ENCODE measurements at regions not wholly inside any gene's neighbourhood (a gene's known extent, or its start where the extent isn't known, plus 50 kb on each side); places are given as distances from the start of the nearest gene placed in this dataset.
"Not testable (repeated sequence)": the region's sequence is repeated elsewhere in the genome, so short reads cannot be mapped to it uniquely, and the experiment has no call there.

GRCh38 chr6:71360556-71361335 is 72.1 kb downstream of the OGFRL1 start:
- not testable (repeated sequence) for DNase-seq, ATAC-seq

GRCh38 chr6:71364889-71365542 is 76.4 kb downstream of the OGFRL1 start:
- DNase-seq: no peak

GRCh38 chr6:71367756-71368155 is 79.1 kb downstream of the OGFRL1 start:
- no peak for ATAC-seq
- DNase-seq: no peak

More at GRCh38 chr6:71364889-71365542, 76.4 kb downstream of the OGFRL1 start:
- no peak for ATAC-seq

GRCh38 chr6:71368284-71368683 is 79.7 kb downstream of the OGFRL1 start:
- DNase-seq (no peak), ATAC-seq (no peak)

GRCh38 chr6:71371559-71371958 is 82.9 kb downstream of the OGFRL1 start:
- DNase-seq (no peak), ATAC-seq (no peak)

GRCh38 chr6:71373943-71374342 is 85.3 kb downstream of the OGFRL1 start:
- no peak for DNase-seq
- ATAC-seq: no peak

- no peak for DNase-seq
- ATAC-seq: no peak
Observed at GRCh38 chr6:71375676-71376075, 87.1 kb downstream of the OGFRL1 start.

- no peak for ATAC-seq
- no peak for DNase-seq
Observed at GRCh38 chr6:71376830-71377229, 88.2 kb downstream of the OGFRL1 start.

- ATAC-seq: no peak
- no peak for DNase-seq
Observed at GRCh38 chr6:71383476-71383875, 94.9 kb downstream of the OGFRL1 start.

GRCh38 chr6:71383901-71384489 is 95.4 kb downstream of the OGFRL1 start:
- ATAC-seq (no peak), DNase-seq (no peak)

- no peak for DNase-seq
- no peak for ATAC-seq
Observed at GRCh38 chr6:71385111-71385822, 96.7 kb downstream of the OGFRL1 start.

GRCh38 chr6:71386215-71386614 is 97.6 kb downstream of the OGFRL1 start:
- DNase-seq (no peak), ATAC-seq (no peak)

GRCh38 chr6:71387179-71387578 is 98.6 kb downstream of the OGFRL1 start:
- DNase-seq (no peak), ATAC-seq (no peak)

- DNase-seq: no peak
- no peak for ATAC-seq
Observed at GRCh38 chr6:71388068-71388744, 99.6 kb downstream of the OGFRL1 start.

- DNase-seq (no peak), ATAC-seq (no peak)
Observed at GRCh38 chr6:71388856-71389527, 100.4 kb downstream of the OGFRL1 start.

GRCh38 chr6:71391126-71391525 is 102.5 kb downstream of the OGFRL1 start:
- ATAC-seq: no peak

GRCh38 chr6:71392276-71392675 is 103.7 kb downstream of the OGFRL1 start:
- no peak for ATAC-seq
- no peak for DNase-seq

More at GRCh38 chr6:71391126-71391525, 102.5 kb downstream of the OGFRL1 start:
- no peak for DNase-seq

- ATAC-seq (no peak), DNase-seq (no peak)
Observed at GRCh38 chr6:71393471-71393870, 104.9 kb downstream of the OGFRL1 start.

- DNase-seq: no peak
- no peak for ATAC-seq
Observed at GRCh38 chr6:71393981-71394432, 105.4 kb downstream of the OGFRL1 start.

- DNase-seq (no peak), ATAC-seq (no peak)
Observed at GRCh38 chr6:71394926-71395325, 106.3 kb downstream of the OGFRL1 start.

- no peak for DNase-seq
- ATAC-seq: no peak
Observed at GRCh38 chr6:71395731-71396409, 107.3 kb downstream of the OGFRL1 start.
